Nephron progenitor cell (in vitro differentiated cells): ENCODE measurements at regions not wholly inside any gene's neighbourhood (a gene's known extent, or its start where the extent isn't known, plus 50 kb on each side); places are given as distances from the start of the nearest gene placed in this dataset.

Experiments
- DNase-seq: peaks from one replicate; pipeline ENCODE4 v3.0.0; 2021
- H3K27ac Mint-ChIP-seq: 2 replicates; pipeline ENCODE4 v1.8.0; 2021; ENCODE audit warnings: mild to moderate bottlenecking, moderate library complexity, mixed read lengths
- H3K27me3 Mint-ChIP-seq: 2 replicates; pipeline ENCODE4 v1.8.0; 2021; ENCODE audit warnings: mild to moderate bottlenecking, low read depth, mixed read lengths; ENCODE audit not compliant: poor library complexity
- H3K36me3 Mint-ChIP-seq: 2 replicates; pipeline ENCODE4 v1.8.0; 2021; ENCODE audit warnings: low read depth, mixed read lengths
- H3K4me1 Mint-ChIP-seq: 2 replicates; pipeline ENCODE4 v1.8.0; 2021; ENCODE audit warnings: mixed read lengths
- H3K4me3 Mint-ChIP-seq: 2 replicates; pipeline ENCODE4 v1.8.0; 2021; ENCODE audit warnings: mild to moderate bottlenecking, moderate library complexity, mixed read lengths
- H3K9me3 Mint-ChIP-seq: 2 replicates; pipeline ENCODE4 v1.8.0; 2021; ENCODE audit warnings: mild to moderate bottlenecking, moderate library complexity, mixed read lengths
- CTCF ChIP-seq: fragments of 200-600 bp; sonication (generic); IDR thresholded peaks from 2 replicates; pipeline ENCODE4 v1.5.0; 2021; ENCODE audit warnings: antibody characterized with exemption

GRCh38 chr18:39770399-39770798 lies 2184.6 kb upstream of the PIK3C3 start:
- Mint-ChIP-seq H3K27me3 (peaks cover 2% of the 10 kb centered on the region), H3K9me3 (no peaks in the 10 kb centered on the region), H3K4me1 (peaks cover 17% of the 10 kb centered on the region), H3K36me3 (peaks cover 21% of the 10 kb centered on the region), H3K4me3 (no peak overlapping the region), H3K27ac (no peak overlapping the region)
- no peak for TF ChIP-seq CTCF
- no peak for DNase-seq

GRCh38 chr18:39764873-39765272 lies 2190.2 kb upstream of the PIK3C3 start:
- no peak overlapping the region for H3K4me3 Mint-ChIP-seq
- TF ChIP-seq CTCF = no peak

DNA sequence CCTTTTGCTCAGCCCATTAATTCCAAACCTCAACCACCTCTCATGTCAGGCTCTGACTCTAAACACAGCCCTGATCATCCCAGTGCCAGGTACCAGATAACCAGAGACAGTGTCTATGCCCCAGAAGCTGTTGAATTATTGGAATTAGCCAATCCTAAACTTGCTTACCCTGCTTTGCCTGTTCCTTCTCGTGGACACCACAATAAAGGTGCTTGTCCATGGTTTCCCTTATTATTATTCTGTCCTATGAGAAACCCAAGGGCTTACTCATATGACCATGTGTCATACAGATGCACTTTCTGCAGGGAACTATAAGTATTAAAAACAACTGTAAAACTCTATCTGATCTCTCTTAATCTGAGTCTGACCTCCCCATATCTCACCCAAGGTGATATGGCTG lies 2193.8 kb upstream of the PIK3C3 start:
- Mint-ChIP-seq H3K27me3 (no peaks in the 10 kb centered on the region), H3K9me3 (peaks cover 18% of the 10 kb centered on the region), H3K4me1 (peaks cover 10% of the 10 kb centered on the region), H3K4me3 (no peak overlapping the region), H3K27ac (no peak overlapping the region), H3K36me3 (peaks cover 27% of the 10 kb centered on the region)
- DNase-seq = no peak
- TF ChIP-seq CTCF = no peak

More at GRCh38 chr18:39764873-39765272, 2190.2 kb upstream of the PIK3C3 start:
- H3K9me3 Mint-ChIP-seq = no peaks in the 10 kb centered on the region
- H3K4me1 Mint-ChIP-seq = peaks cover 10% of the 10 kb centered on the region
- no peaks in the 10 kb centered on the region for H3K27me3 Mint-ChIP-seq
- no peak overlapping the region for H3K27ac Mint-ChIP-seq
- H3K36me3 Mint-ChIP-seq = peaks cover 8% of the 10 kb centered on the region
- no peak for DNase-seq

- Mint-ChIP-seq H3K4me1 (peaks cover 4% of the 10 kb centered on the region), H3K27me3 (no peaks in the 10 kb centered on the region), H3K27ac (no peak overlapping the region), H3K9me3 (peaks cover 28% of the 10 kb centered on the region), H3K4me3 (no peak overlapping the region), H3K36me3 (peaks cover 33% of the 10 kb centered on the region)
- no peak for DNase-seq
- no peak for TF ChIP-seq CTCF
Measured at GRCh38 chr18:39759926-39760325, 2194.3 kb upstream of the CELF4 start.

GRCh38 chr18:39753178-39753577 lies 2187.6 kb upstream of the CELF4 start:
- Mint-ChIP-seq H3K27ac (no peak overlapping the region), H3K4me3 (no peak overlapping the region), H3K4me1 (no peaks in the 10 kb centered on the region), H3K9me3 (peaks cover 65% of the 10 kb centered on the region), H3K27me3 (no peaks in the 10 kb centered on the region), H3K36me3 (peaks cover 79% of the 10 kb centered on the region)
- TF ChIP-seq CTCF = no peak
- DNase-seq = no peak

- no peak for TF ChIP-seq CTCF
- H3K27ac Mint-ChIP-seq = no peak overlapping the region
- H3K36me3 Mint-ChIP-seq = peaks cover 76% of the 10 kb centered on the region
- H3K9me3 Mint-ChIP-seq = peaks cover 61% of the 10 kb centered on the region
- no peak for DNase-seq
- no peak overlapping the region for H3K4me3 Mint-ChIP-seq
- H3K27me3 Mint-ChIP-seq = no peaks in the 10 kb centered on the region
- no peaks in the 10 kb centered on the region for H3K4me1 Mint-ChIP-seq
Measured at GRCh38 chr18:39752351-39752750, 2186.8 kb upstream of the CELF4 start.
